ENCODE measurements at regions not wholly inside any gene's neighbourhood (a gene's known extent, or its start where the extent isn't known, plus 50 kb on each side); places are given as distances from the start of the nearest gene placed in this dataset.
"Not testable (repeated sequence)": the region's sequence is repeated elsewhere in the genome, so short reads cannot be mapped to it uniquely, and the experiment has no call there.

DNA sequence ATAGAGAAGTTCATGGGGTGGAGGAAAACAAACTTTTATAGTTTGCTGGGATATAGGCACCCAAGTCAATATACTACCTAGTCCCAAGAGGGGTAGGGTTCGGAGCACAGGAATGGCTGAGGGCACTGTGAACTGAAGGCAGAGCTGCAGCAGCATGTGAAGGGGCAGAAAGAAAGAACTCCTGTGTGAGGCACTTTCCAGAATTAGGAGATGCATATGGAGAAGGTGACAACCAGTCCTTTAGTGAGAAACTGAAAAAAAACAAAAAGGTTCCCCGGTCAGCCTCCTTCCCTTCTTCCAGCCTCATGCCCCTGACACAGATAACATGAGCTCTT is 429.1 kb downstream of the DSC3 start:
- Mint-ChIP-seq H3K4me3 (no peak overlapping the region), H3K9me3 (peaks cover 9% of the 10 kb centered on the region), H3K27ac (no peak overlapping the region), H3K27me3 (no peaks in the 10 kb centered on the region), H3K4me1 (ENCODE audit: low read depth) (no peaks in the 10 kb centered on the region), H3K36me3 (ENCODE audit: low read depth) (no peaks in the 10 kb centered on the region)
- no peak for DNase-seq

DNA sequence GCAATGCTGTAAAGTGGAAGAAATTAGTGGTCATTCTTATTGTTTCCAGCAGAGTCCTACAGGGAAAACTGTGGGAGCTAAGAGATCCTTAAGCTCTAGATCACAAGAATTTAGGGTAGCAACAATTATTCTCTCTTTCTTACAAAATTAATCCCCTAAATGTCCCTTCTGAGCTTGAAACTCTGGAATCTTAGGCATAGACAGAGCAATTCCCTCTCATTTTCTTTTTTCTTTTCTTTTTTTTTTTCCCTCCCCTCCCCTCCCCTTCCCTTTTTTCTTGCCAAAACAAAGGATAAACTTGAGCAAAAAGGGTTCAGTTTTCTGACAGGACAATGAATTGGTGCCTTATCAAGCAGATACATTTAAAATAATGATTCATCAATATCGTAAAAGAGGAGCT is 441.0 kb downstream of the DSC3 start:
- peaks cover 15% of the 10 kb centered on the region for H3K9me3 Mint-ChIP-seq
- H3K27ac Mint-ChIP-seq, result no peak overlapping the region
- no peaks in the 10 kb centered on the region for H3K36me3 Mint-ChIP-seq (ENCODE audit: low read depth)
- no peaks in the 10 kb centered on the region for H3K4me1 Mint-ChIP-seq (ENCODE audit: low read depth)
- no peak for DNase-seq
- no peak overlapping the region for H3K4me3 Mint-ChIP-seq
- no peaks in the 10 kb centered on the region for H3K27me3 Mint-ChIP-seq

DNA sequence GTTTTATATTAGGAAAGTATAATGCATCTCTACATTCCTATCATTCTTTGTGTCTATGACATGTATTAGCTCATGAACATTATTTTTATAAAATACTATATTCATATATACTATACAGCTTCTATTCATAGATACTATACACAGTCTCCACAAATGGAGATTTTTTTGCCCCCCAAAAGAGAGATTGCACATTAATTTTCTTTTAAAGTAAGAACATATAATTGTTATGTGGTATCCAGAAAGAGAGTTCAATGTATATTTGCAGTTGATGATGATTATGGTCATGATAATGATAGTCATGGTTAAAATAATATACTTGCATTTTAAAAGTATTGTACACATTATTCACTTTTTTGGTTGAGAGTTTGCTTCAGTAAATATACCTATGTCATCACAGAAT is 445.3 kb downstream of the DSC3 start:
- H3K4me3 Mint-ChIP-seq, result no peak overlapping the region
- no peak overlapping the region for H3K27ac Mint-ChIP-seq
- H3K4me1 Mint-ChIP-seq (ENCODE audit: low read depth), result no peaks in the 10 kb centered on the region

DNA sequence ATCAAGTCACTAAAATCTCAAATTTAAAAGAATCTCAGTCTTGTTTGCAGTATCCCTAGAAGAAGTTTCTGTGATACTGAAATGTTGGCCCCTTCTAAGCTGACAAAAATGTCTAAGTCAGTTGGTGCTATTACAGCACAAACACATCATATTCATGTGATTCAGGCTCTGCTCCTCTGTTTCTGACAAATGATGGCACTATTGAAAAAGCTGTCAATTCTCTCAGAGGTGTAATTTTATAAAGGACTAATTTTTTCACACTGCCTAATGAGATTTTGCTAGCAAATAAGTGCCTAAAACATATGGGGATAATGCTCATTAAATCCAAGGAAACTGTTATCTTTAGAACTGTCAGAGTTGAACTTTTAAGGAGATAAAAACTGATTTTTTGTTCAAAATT is 445.9 kb downstream of the DSC3 start:
- no peaks in the 10 kb centered on the region for H3K4me1 Mint-ChIP-seq (ENCODE audit: low read depth)
- no peak for DNase-seq
- peaks cover 13% of the 10 kb centered on the region for H3K9me3 Mint-ChIP-seq
- H3K4me3 Mint-ChIP-seq, result no peak overlapping the region
- H3K27ac Mint-ChIP-seq, result no peak overlapping the region
- no peaks in the 10 kb centered on the region for H3K36me3 Mint-ChIP-seq (ENCODE audit: low read depth)
- H3K27me3 Mint-ChIP-seq, result no peaks in the 10 kb centered on the region

More for the DNA sequence above, 445.3 kb downstream of the DSC3 start:
- no peak for DNase-seq
- Mint-ChIP-seq H3K9me3 (peaks cover 13% of the 10 kb centered on the region), H3K36me3 (ENCODE audit: low read depth) (no peaks in the 10 kb centered on the region), H3K27me3 (no peaks in the 10 kb centered on the region)

DNA sequence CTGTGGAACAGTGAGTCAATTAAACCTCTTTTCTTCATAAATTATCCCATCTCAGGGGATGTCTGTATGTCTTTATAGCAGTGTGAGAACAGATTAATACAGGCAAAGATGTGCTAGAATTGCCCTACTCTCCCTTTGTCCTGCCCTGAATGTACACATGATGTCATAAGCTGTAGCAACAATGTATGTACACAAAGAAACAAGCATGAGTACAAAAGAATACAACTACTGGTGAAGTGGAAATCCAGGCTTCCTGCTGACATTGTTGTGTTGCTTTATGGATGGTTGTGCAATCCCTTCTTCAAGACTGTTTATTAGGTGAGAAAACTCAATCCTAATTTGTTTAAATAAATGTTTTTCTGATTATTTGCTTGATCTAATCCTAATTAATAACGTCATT is 446.6 kb downstream of the DSC3 start:
- Mint-ChIP-seq H3K36me3 (ENCODE audit: low read depth) (no peaks in the 10 kb centered on the region), H3K27me3 (no peaks in the 10 kb centered on the region), H3K9me3 (peaks cover 15% of the 10 kb centered on the region), H3K4me1 (ENCODE audit: low read depth) (no peaks in the 10 kb centered on the region), H3K4me3 (no peak overlapping the region), H3K27ac (no peak overlapping the region)
- no peak for DNase-seq

DNA sequence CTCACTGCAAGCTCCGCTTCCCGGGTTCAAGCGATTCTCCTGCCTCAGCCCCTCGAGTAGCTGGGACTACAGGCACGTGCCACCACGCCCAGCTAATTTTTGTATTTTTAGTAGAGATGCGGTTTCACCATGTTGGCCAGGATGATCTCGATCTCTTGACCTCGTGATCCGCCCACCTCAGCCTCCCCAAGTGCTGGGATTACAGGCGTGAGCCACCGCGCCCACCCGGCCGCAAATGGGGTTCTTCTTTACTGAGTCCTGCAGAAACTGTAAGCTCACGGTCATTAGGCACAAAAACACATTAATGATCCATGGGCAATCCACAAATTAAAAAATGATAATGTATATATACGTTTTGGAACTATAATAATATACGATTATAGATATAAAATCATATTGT is 447.6 kb downstream of the DSC3 start:
- H3K36me3 Mint-ChIP-seq (ENCODE audit: low read depth); H3K27ac Mint-ChIP-seq: not testable (repeated sequence)

DNA sequence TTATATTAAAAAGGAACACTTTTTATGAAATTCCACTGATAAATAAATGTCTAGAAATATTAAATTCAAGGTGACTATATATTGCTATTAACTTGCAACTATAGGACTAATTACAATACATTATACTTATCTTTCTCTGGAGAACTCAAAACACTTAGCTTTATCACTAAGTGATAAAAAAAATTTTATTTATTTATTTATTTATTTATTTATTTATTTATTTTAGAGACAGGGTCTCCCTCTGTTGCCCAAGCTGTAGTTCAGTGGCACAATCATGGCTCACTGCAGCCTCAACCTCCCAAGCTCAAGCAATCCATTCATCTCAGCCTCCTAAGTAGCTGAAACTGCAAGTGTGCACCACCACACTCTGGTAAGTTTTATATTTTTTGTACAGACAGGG is 451.1 kb downstream of the DSC3 start:
- no peak for DNase-seq
- no peak overlapping the region for H3K4me3 Mint-ChIP-seq
- H3K27ac Mint-ChIP-seq, result no peak overlapping the region
- H3K27me3 Mint-ChIP-seq, result no peaks in the 10 kb centered on the region
- peaks cover 20% of the 10 kb centered on the region for H3K9me3 Mint-ChIP-seq
- no peaks in the 10 kb centered on the region for H3K4me1 Mint-ChIP-seq (ENCODE audit: low read depth)
- H3K36me3 Mint-ChIP-seq (ENCODE audit: low read depth), result no peaks in the 10 kb centered on the region

More for the DNA sequence above, 447.6 kb downstream of the DSC3 start:
- not testable (repeated sequence) for H3K27me3 Mint-ChIP-seq; H3K4me1 Mint-ChIP-seq (ENCODE audit: low read depth); H3K4me3 Mint-ChIP-seq; DNase-seq
- peaks cover 24% of the 10 kb centered on the region for H3K9me3 Mint-ChIP-seq

DNA sequence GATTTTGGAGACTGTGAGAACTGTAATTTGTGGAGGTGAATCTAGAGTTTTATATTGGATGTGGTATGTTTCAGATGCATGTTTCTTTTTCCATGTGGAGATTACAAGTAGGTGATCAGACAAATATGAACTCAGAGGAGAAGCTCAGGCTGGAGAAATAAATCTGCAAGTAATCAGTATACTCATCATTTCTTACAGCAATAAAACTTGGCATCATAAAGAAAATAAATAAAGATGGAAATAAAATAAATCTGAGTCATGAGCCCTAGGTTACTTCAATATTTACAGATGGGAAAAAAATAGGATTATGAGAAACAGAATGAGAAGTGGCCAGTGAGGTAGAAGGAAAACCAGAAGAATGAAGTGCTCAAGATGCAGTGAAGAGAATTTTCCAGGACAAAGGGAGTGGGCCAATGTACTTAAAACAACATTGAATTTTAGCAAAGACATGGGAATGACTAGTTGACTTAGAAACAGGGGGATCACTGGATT is 453.8 kb downstream of the DSC3 start:
- H3K9me3 Mint-ChIP-seq, result peaks cover 20% of the 10 kb centered on the region
- H3K27ac Mint-ChIP-seq, result no peak overlapping the region
- H3K4me1 Mint-ChIP-seq (ENCODE audit: low read depth), result no peaks in the 10 kb centered on the region

DNA sequence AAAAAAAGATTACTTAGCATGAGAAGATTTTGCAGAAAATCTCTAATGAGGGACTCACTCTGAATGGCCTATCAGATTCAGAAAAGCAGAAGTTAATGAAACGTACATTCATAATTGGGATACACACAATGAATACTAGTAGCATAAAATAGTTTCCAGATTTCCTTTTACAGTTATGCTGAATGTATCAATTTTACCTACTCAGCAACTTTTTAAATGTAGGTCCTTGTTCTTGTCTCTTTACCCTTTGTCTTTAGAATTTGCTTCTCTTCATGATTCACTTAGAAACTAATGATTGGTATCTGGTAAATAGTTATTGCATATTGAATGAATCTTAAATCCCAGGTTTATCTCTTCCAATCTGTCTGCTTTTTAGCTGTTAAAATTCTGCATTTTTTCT is 458.8 kb downstream of the DSC3 start:
- Mint-ChIP-seq H3K27me3 (no peaks in the 10 kb centered on the region), H3K27ac (no peak overlapping the region), H3K36me3 (ENCODE audit: low read depth) (no peaks in the 10 kb centered on the region), H3K4me3 (no peak overlapping the region), H3K4me1 (ENCODE audit: low read depth) (no peaks in the 10 kb centered on the region), H3K9me3 (peaks cover 21% of the 10 kb centered on the region)
- no peak for DNase-seq

More for the DNA sequence above, 453.8 kb downstream of the DSC3 start:
- no peak overlapping the region for H3K4me3 Mint-ChIP-seq
- H3K27me3 Mint-ChIP-seq, result no peaks in the 10 kb centered on the region
- no peaks in the 10 kb centered on the region for H3K36me3 Mint-ChIP-seq (ENCODE audit: low read depth)
- no peak for DNase-seq

DNA sequence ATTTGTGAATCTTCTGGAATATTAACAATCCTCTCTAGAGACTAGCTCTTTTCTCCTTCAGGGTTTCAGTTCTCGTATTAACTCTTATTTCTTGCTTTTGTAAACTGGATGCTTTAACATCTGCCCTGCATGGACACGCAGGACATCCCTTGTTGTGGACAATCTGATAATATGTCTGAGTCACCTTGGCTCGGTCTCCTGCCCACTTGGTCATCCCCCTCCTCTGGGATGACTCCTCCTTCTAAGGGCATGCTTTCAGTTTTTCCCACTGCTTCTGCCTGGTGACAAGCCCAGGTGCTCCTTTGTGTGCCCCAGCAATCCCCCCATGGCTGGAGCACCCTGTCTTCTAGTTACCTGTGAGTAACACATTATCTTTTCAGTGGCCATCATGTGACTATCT is 460.5 kb downstream of the DSC3 start:
- no peak overlapping the region for H3K4me3 Mint-ChIP-seq
- no peaks in the 10 kb centered on the region for H3K4me1 Mint-ChIP-seq (ENCODE audit: low read depth)
- no peaks in the 10 kb centered on the region for H3K27me3 Mint-ChIP-seq
- peaks cover 23% of the 10 kb centered on the region for H3K9me3 Mint-ChIP-seq
- DNase-seq, result no peak
- H3K27ac Mint-ChIP-seq, result no peak overlapping the region
- H3K36me3 Mint-ChIP-seq (ENCODE audit: low read depth), result no peaks in the 10 kb centered on the region

DNA sequence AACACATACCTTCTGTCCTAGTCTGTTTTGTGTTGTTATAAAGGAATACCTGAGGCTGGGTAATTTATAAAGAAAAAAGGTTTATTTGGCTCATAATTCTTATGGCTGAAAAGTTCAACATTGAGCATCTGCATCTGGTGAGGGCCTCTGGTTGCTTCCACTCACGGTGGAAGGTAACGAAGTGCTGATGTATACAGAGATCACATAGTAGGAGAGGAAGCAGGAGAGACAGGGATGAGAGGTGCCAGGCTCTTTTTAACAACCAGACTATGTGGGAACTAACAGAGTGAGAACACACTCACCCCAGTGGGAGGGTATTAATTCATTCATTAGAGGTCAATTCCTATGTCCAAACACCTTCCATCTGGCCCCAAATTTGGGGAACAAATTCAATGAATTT is 463.8 kb downstream of the DSC3 start:
- H3K4me1 Mint-ChIP-seq (ENCODE audit: low read depth), result no peaks in the 10 kb centered on the region
- no peaks in the 10 kb centered on the region for H3K27me3 Mint-ChIP-seq
- no peaks in the 10 kb centered on the region for H3K36me3 Mint-ChIP-seq (ENCODE audit: low read depth)
- no peak for DNase-seq
- H3K27ac Mint-ChIP-seq, result no peak overlapping the region
- peaks cover 15% of the 10 kb centered on the region for H3K9me3 Mint-ChIP-seq
- H3K4me3 Mint-ChIP-seq, result no peak overlapping the region

DNA sequence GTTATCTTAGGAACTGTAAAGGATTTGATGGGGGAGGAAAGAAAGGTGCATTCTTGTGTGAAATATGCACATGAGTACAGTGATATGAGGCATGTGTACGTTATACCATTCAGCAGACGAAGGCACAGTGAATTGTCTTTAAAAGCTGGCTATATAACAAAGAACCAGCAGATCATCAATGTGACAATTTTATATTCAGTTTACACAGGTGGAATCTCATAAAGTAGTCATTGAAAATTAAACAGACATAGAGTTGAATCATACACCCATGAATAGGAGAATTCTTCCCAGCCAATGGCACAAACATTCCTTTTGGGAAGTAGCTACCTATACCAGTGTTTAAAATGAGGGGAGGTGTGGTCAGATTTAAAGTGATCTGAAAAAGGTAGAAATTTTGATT is 470.3 kb downstream of the DSC3 start:
- no peak overlapping the region for H3K27ac Mint-ChIP-seq
- H3K4me3 Mint-ChIP-seq, result no peak overlapping the region
- no peaks in the 10 kb centered on the region for H3K36me3 Mint-ChIP-seq (ENCODE audit: low read depth)
- no peaks in the 10 kb centered on the region for H3K27me3 Mint-ChIP-seq
- H3K9me3 Mint-ChIP-seq, result peaks cover 19% of the 10 kb centered on the region
- DNase-seq, result no peak
- no peaks in the 10 kb centered on the region for H3K4me1 Mint-ChIP-seq (ENCODE audit: low read depth)

DNA sequence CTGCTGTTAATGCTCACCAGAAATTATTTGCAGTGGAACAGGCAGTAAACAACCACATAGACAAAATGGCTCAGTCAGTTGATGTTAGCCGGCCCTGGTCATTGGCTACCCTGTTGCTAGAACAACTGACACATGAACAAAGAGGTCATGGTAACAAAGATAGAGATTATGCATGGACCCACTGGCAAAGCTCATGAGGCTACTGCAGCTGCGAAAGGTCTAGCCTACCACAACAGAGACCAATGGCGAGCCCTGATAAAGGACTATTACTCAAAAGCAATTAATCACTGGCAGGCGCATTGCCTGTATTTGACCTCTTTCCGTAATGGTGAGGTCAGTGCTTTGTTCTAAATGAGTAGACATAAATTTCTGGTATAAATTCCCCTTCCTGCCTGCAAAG is 474.2 kb downstream of the DSC3 start:
- Mint-ChIP-seq H3K36me3 (ENCODE audit: low read depth) (no peaks in the 10 kb centered on the region), H3K27me3 (no peaks in the 10 kb centered on the region), H3K4me3 (no peak overlapping the region), H3K27ac (no peak overlapping the region), H3K4me1 (ENCODE audit: low read depth) (no peaks in the 10 kb centered on the region), H3K9me3 (peaks cover 23% of the 10 kb centered on the region)
- DNase-seq, result no peak

DNA sequence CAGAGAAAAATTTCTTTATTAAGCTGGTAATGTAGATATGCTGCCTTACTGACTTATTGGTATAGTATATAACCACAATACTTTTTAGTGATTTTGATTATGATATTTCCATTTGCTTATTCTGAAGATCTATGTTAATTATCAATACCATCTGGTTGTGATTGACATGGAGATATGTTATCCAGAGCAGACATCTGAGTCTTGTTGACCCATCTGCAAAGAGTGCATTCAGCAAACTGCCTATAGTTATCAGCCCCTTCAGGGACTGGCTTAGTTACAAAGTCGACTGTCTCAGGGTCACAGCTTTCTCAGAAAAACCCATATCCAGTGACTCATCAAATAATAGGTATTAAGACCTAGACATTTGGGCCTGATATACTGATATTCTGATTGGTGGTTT is 475.7 kb downstream of the DSC3 start:
- Mint-ChIP-seq H3K4me3 (no peak overlapping the region), H3K36me3 (ENCODE audit: low read depth) (no peaks in the 10 kb centered on the region), H3K9me3 (peaks cover 23% of the 10 kb centered on the region), H3K27me3 (no peaks in the 10 kb centered on the region), H3K4me1 (ENCODE audit: low read depth) (no peaks in the 10 kb centered on the region), H3K27ac (no peak overlapping the region)
- no peak for DNase-seq

DNA sequence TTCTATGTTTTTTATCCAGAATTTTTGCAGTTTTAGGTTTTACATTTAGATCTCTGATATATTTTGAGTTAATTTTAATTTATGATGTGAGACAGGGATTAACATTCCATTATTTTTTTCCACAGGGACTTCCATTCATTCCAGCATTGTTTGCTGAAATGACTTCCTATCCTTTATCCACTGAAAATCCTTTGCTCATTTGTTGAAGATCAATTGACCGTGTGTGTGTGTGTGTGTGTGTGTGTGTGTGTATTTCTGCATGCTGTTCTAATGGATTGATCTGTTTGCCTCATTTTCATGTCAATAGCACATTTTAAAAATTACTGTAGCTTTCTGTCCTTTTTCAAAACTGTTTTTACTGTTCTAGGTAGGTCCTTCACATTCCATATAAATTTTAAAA is 480.3 kb downstream of the DSC3 start:
- no peaks in the 10 kb centered on the region for H3K27me3 Mint-ChIP-seq
- DNase-seq, result no peak
- H3K27ac Mint-ChIP-seq, result no peak overlapping the region
- no peak overlapping the region for H3K4me3 Mint-ChIP-seq
- no peaks in the 10 kb centered on the region for H3K4me1 Mint-ChIP-seq (ENCODE audit: low read depth)
- H3K36me3 Mint-ChIP-seq (ENCODE audit: low read depth), result no peaks in the 10 kb centered on the region
- peaks cover 19% of the 10 kb centered on the region for H3K9me3 Mint-ChIP-seq

DNA sequence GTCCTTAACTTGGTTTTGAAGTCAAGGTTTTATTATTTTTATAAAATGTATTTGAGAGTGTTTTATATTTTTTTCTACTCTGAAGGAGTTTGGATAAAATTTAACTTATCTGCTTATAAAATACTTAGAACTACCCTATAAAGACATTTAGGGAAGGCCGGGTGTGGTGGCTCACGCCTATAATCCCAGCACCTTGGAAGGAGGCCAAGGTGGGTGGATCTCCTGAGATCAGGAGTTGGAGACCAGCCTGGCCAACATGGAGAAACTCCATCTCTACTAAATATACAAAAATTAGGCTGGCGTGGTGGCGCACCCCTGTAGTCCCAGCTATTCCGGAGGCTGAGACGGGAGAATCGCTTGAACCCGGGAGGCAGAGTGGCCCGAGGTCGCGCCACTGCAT is 486.4 kb downstream of the DSC3 start:
- Mint-ChIP-seq H3K4me1 (ENCODE audit: low read depth) (no peaks in the 10 kb centered on the region), H3K4me3 (no peak overlapping the region), H3K27me3 (no peaks in the 10 kb centered on the region), H3K36me3 (ENCODE audit: low read depth) (no peaks in the 10 kb centered on the region), H3K27ac (no peak overlapping the region), H3K9me3 (peaks cover 18% of the 10 kb centered on the region)
- DNase-seq, result no peak
